Fibroblast of lung (primary cell): ENCODE measurements at regions not wholly inside any gene's neighbourhood (a gene's known extent, or its start where the extent isn't known, plus 50 kb on each side); places are given as distances from the start of the nearest gene placed in this dataset.

Experiments
- DNase-seq, 2 donors: peaks; one replicate each; pipeline versions ENCODE4 v3.0.0 to v3.0.0-alpha.2; 2010; ENCODE audit warnings: low read depth in 2 of 2
- H2AFZ ChIP-seq: 2 replicates; pipeline ENCODE4 v1.5.1; 2012; ENCODE audit warnings: low read length, control low read depth, inconsistent platforms
- H3K27ac ChIP-seq: 2 replicates; pipeline ENCODE4 v1.5.1; 2011; ENCODE audit warnings: low read length, control low read depth; ENCODE audit not compliant: insufficient read depth
- H3K27me3 ChIP-seq: 2 replicates; pipeline ENCODE4 v1.5.1; 2011; ENCODE audit warnings: mild to moderate bottlenecking, low read length; ENCODE audit not compliant: control insufficient read depth, insufficient read depth
- H3K36me3 ChIP-seq: 2 replicates; pipeline ENCODE4 v1.5.1; 2011; ENCODE audit warnings: low read length; ENCODE audit not compliant: control insufficient read depth, insufficient read depth
- H3K4me1 ChIP-seq: 2 replicates; pipeline ENCODE4 v1.5.1; 2011; ENCODE audit warnings: low read length; ENCODE audit not compliant: control insufficient read depth, insufficient read depth; ENCODE audit errors: extremely low read depth
- H3K4me2 ChIP-seq: 2 replicates; pipeline ENCODE4 v1.5.1; 2011; ENCODE audit warnings: low read length, control low read depth; ENCODE audit not compliant: insufficient read depth; ENCODE audit errors: extremely low read depth
- H3K4me3 ChIP-seq, 4 experiments: fragments of 200-600 bp in 1 of 4; sonication (generic) in 1 of 4; replicated peaks in 1 of 4; 2 replicates each; pipeline ENCODE4 v1.5.1; 2011 to 2016; ENCODE audit warnings: low read length in 4 of 4, low read depth in 3 of 4, mild to moderate bottlenecking in 3 of 4, control low read depth in 2 of 4, inconsistent platforms in 1 of 4, mixed read lengths in 1 of 4; ENCODE audit not compliant: insufficient read depth in 1 of 4; ENCODE audit errors: control extremely low read depth in 1 of 4
- H3K79me2 ChIP-seq: 2 replicates; pipeline ENCODE4 v1.5.1; 2012; ENCODE audit warnings: mild to moderate bottlenecking, low read length, inconsistent platforms; ENCODE audit not compliant: control insufficient read depth, insufficient read depth
- H3K9ac ChIP-seq: 2 replicates; pipeline ENCODE4 v1.5.1; 2011; ENCODE audit warnings: mild to moderate bottlenecking, low read length, control low read depth; ENCODE audit not compliant: insufficient read depth
- H3K9me3 ChIP-seq: 2 replicates; pipeline ENCODE4 v1.5.1; 2012; ENCODE audit warnings: low read depth, low read length; ENCODE audit not compliant: control insufficient read depth, insufficient read depth
- H4K20me1 ChIP-seq: 2 replicates; pipeline ENCODE4 v1.5.1; 2011; ENCODE audit warnings: low read length; ENCODE audit not compliant: control insufficient read depth, insufficient read depth; ENCODE audit errors: extremely low read depth
- CTCF ChIP-seq, 2 donors: IDR thresholded peaks in 1 of 2; conservative IDR thresholded peaks in 1 of 2; 1 replicate in 1 of 2; 2 replicates in 1 of 2; pipeline ENCODE4 v1.5.1; 2011 to 2012; ENCODE audit warnings: low read length in 2 of 2, control low read depth in 1 of 2, inconsistent platforms in 1 of 2, low read depth in 1 of 2, mild to moderate bottlenecking in 1 of 2
- EZH2 ChIP-seq: IDR thresholded peaks from 2 replicates; pipeline ENCODE4 v1.5.1; 2012; ENCODE audit warnings: low read length, control low read depth, mild to moderate bottlenecking; ENCODE audit errors: missing control alignments

GRCh38 chr7:48703466-48703865, 220.9 kb upstream of the CDC14C start:
- H3K4me3 ChIP-seq: no peak overlapping the region
- no peaks in the 10 kb centered on the region for H3K36me3 ChIP-seq
- no peak for DNase-seq
- H2AFZ ChIP-seq: no peak overlapping the region
- H3K27me3 ChIP-seq: no peaks in the 10 kb centered on the region
- TF ChIP-seq EZH2: no peak
- TF ChIP-seq CTCF (conservative IDR thresholded peaks at IDR 0.05 in 1 of 2, IDR thresholded peaks at IDR 0.05 in 1 of 2; ENCODE audit: low read depth in 1 of 2, low read length in 2 of 2): no peak
- H3K79me2 ChIP-seq: no peaks in the 10 kb centered on the region
- H4K20me1 ChIP-seq: no peaks in the 10 kb centered on the region
- H3K27ac ChIP-seq: no peak overlapping the region
- no peak overlapping the region for H3K4me2 ChIP-seq
- no peaks in the 10 kb centered on the region for H3K9me3 ChIP-seq
- H3K4me1 ChIP-seq: no peaks in the 10 kb centered on the region
- no peak overlapping the region for H3K9ac ChIP-seq

GRCh38 chr7:48708122-48708521, 216.2 kb upstream of the CDC14C start:
- TF ChIP-seq CTCF (conservative IDR thresholded peaks at IDR 0.05 in 1 of 2, IDR thresholded peaks at IDR 0.05 in 1 of 2; ENCODE audit: low read depth in 1 of 2, low read length in 2 of 2): no peak
- TF ChIP-seq EZH2: no peak
- H2AFZ ChIP-seq: no peak overlapping the region
- H3K36me3 ChIP-seq: no peaks in the 10 kb centered on the region
- H3K9me3 ChIP-seq: no peaks in the 10 kb centered on the region
- H3K27ac ChIP-seq: no peak overlapping the region
- no peak for DNase-seq
- no peaks in the 10 kb centered on the region for H3K27me3 ChIP-seq
- no peak overlapping the region for H3K9ac ChIP-seq
- H4K20me1 ChIP-seq: no peaks in the 10 kb centered on the region
- H3K79me2 ChIP-seq: no peaks in the 10 kb centered on the region
- H3K4me2 ChIP-seq: no peak overlapping the region
- no peak overlapping the region for H3K4me3 ChIP-seq
- H3K4me1 ChIP-seq: no peaks in the 10 kb centered on the region

GRCh38 chr7:48708635-48709034, 215.7 kb upstream of the CDC14C start:
- no peak for TF ChIP-seq EZH2
- no peak for TF ChIP-seq CTCF (conservative IDR thresholded peaks at IDR 0.05 in 1 of 2, IDR thresholded peaks at IDR 0.05 in 1 of 2; ENCODE audit: low read depth in 1 of 2, low read length in 2 of 2)
- H3K4me1 ChIP-seq: no peaks in the 10 kb centered on the region
- H3K4me2 ChIP-seq: no peak overlapping the region
- no peaks in the 10 kb centered on the region for H3K36me3 ChIP-seq
- no peak overlapping the region for H3K27ac ChIP-seq
- H3K9me3 ChIP-seq: no peaks in the 10 kb centered on the region
- H3K9ac ChIP-seq: no peak overlapping the region
- H4K20me1 ChIP-seq: no peaks in the 10 kb centered on the region
- H2AFZ ChIP-seq: no peak overlapping the region
- H3K79me2 ChIP-seq: no peaks in the 10 kb centered on the region
- no peak overlapping the region for H3K4me3 ChIP-seq
- H3K27me3 ChIP-seq: no peaks in the 10 kb centered on the region
- no peak for DNase-seq
